ENCODE measurements at regions not wholly inside any gene's neighbourhood (a gene's known extent, or its start where the extent isn't known, plus 50 kb on each side); places are given as distances from the start of the nearest gene placed in this dataset.

DNA sequence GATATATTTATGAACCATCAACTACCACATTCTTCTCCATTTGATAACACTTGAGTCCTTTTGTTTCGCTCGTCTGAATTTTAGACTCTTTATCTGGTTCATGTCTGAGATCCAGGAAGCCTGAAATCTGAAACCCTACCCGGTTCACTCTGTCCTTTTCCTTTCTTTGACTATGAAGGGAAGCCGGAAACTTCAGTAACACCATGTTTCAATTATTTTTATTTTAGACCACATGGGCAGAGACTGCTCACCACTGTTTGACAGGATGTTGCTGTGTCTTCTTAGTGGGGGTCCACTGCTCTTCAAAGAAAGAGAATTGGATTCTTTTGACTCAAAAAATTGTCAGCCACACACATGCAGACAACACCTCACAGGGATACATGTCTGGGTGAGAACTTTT is 331.9 kb upstream of the FLRT2 start:
- ChIA-PET POLR2A (no interaction called here), CTCF (interaction anchor here (0.7 kb wide), 1 partner anchor 456 kb away, joined by 3 read pairs; no protein-coding TSS in a partner anchor)
- Histone ChIP-seq H3K27me3 (ENCODE audit: control insufficient read depth in 2 of 2, insufficient read depth in 2 of 2, low read length in 2 of 2) (no peaks in the 10 kb centered on the region), H3K4me2 (ENCODE audit: insufficient read depth, low read length) (peak overlapping the region; percentile 25), H3K9ac (replicated peaks; ENCODE audit: extremely low read depth, insufficient read depth, low read length) (no peak overlapping the region), H3K4me3 (replicated peaks in 1 of 3; ENCODE audit: insufficient read depth in 1 of 3, low read depth in 1 of 3, low read length in 3 of 3) (no peak overlapping the region), H3K9me3 (replicated peaks; ENCODE audit: control insufficient read depth, insufficient read depth, low read length) (no peaks in the 10 kb centered on the region), H3K79me2 (ENCODE audit: control insufficient read depth, insufficient read depth, low read length) (no peaks in the 10 kb centered on the region), H3K27ac (ENCODE audit: insufficient read depth, low read depth, low read length) (no peak overlapping the region), H4K20me1 (replicated peaks; ENCODE audit: control insufficient read depth, extremely low read depth, insufficient read depth, low read length) (no peaks in the 10 kb centered on the region), H2AFZ (ENCODE audit: low read depth, low read length) (peak overlapping the region; percentile 26), H3K9me1 (replicated peaks; ENCODE audit: control insufficient read depth, extremely low read depth, insufficient read depth, low read length) (no peaks in the 10 kb centered on the region), H3K36me3 (ENCODE audit: control insufficient read depth in 2 of 2, extremely low read depth in 1 of 2, insufficient read depth in 2 of 2, low read length in 2 of 2) (no peaks in the 10 kb centered on the region), H3K4me1 (ENCODE audit: control insufficient read depth, extremely low read depth, insufficient read depth, low read length) (no peaks in the 10 kb centered on the region)
- no peak for FAIRE-seq
- dilution Hi-C loops (cut with MboI; ENCODE audit: extremely low pct_ligation_motif_present, low sequenced_read_pairs) (no loop called here), intact Hi-C loops (cut with micrococcal nuclease) (loop anchor here (5.0 to 10.0 kb wide), 2 partner anchors 217 to 274 kb away; no protein-coding TSS in a partner anchor)
- no TSS peak for BruUV-seq (replicated peaks)
- DNase-seq (ENCODE audit: low read depth, low spot score), result peak; percentile 58
- TF ChIP-seq MYC (IDR thresholded peaks at IDR 0.05; ENCODE audit: low read depth, low read length) (no peak), POLR2AphosphoS5 (IDR thresholded peaks at IDR 0.05; ENCODE audit: insufficient read depth, low read depth, low read length) (no peak), JUN (IDR thresholded peaks at IDR 0.05; ENCODE audit: borderline replicate concordance, insufficient read depth, insufficient read length, low read depth) (no peak), GATA2 (IDR thresholded peaks at IDR 0.05; ENCODE audit: insufficient read depth, insufficient read length, low read depth, low read length) (no peak), POLR2A (IDR thresholded peaks at IDR 0.05; ENCODE audit: low read depth, low read length) (no peak), EZH2 (IDR thresholded peaks at IDR 0.05; ENCODE audit: borderline replicate concordance, low read depth, low read length, severe bottlenecking) (no peak)
- TF ChIP-seq, protein P1, sequence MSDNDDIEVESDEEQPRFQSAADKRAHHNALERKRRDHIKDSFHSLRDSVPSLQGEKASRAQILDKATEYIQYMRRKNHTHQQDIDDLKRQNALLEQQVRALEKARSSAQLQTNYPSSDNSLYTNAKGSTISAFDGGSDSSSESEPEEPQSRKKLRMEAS (IDR thresholded peaks at IDR 0.05; ENCODE audit: insufficient read depth, insufficient read length), result no peak
- TF ChIP-seq, protein P2, sequence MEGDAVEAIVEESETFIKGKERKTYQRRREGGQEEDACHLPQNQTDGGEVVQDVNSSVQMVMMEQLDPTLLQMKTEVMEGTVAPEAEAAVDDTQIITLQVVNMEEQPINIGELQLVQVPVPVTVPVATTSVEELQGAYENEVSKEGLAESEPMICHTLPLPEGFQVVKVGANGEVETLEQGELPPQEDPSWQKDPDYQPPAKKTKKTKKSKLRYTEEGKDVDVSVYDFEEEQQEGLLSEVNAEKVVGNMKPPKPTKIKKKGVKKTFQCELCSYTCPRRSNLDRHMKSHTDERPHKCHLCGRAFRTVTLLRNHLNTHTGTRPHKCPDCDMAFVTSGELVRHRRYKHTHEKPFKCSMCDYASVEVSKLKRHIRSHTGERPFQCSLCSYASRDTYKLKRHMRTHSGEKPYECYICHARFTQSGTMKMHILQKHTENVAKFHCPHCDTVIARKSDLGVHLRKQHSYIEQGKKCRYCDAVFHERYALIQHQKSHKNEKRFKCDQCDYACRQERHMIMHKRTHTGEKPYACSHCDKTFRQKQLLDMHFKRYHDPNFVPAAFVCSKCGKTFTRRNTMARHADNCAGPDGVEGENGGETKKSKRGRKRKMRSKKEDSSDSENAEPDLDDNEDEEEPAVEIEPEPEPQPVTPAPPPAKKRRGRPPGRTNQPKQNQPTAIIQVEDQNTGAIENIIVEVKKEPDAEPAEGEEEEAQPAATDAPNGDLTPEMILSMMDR (IDR thresholded peaks at IDR 0.05; ENCODE audit: extremely low read depth in 1 of 2, insufficient read depth in 1 of 2, low read depth in 1 of 2, low read length in 2 of 2), result no peak
